ENCODE measurements at regions not wholly inside any gene's neighbourhood (a gene's known extent, or its start where the extent isn't known, plus 50 kb on each side); places are given as distances from the start of the nearest gene placed in this dataset.

GRCh38 chr18:10289951-10290637 is 164.3 kb upstream of the APCDD1 start:
- TF ChIP-seq CTCF (conservative IDR thresholded peaks at IDR 0.05; ENCODE audit: low read length) (no peak), EZH2phosphoT487 (IDR thresholded peaks at IDR 0.05; ENCODE audit: borderline replicate concordance) (no peak)
